ENCODE measurements at regions not wholly inside any gene's neighbourhood (a gene's known extent, or its start where the extent isn't known, plus 50 kb on each side); places are given as distances from the start of the nearest gene placed in this dataset.
A peak's percentile ranks its signal among the peaks of the same experiment; 100 is the strongest.

DNA sequence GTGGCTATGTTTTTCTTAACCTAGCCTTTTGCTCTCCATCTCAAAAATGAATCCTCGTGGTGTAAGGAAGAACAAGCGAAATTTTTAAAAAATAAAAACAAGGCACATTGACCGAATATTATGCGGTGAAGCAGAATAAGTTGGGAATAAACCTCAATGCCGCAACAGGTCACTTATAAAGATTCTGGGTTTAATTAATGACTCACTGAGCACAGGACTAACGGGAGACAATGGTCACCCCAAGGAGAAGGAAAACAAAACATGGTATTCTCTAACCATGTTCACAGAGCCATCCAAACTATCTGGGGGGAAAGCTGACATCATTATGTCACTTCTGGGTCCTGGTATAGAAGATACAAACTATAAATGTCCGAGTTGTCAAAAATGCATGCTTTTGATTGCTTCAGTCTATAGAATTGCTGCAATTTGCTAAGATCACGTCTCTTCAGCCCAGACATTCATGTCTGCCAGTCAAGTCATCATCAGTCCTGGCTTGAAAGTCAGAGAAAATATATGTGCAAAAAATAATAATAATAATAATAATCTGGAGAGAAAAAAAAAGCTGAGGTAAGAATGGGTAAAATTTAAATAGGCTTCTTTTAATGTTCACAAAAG lies 280.6 kb downstream of the NR2F1-AS1 start:
- TF ChIP-seq, protein P1, sequence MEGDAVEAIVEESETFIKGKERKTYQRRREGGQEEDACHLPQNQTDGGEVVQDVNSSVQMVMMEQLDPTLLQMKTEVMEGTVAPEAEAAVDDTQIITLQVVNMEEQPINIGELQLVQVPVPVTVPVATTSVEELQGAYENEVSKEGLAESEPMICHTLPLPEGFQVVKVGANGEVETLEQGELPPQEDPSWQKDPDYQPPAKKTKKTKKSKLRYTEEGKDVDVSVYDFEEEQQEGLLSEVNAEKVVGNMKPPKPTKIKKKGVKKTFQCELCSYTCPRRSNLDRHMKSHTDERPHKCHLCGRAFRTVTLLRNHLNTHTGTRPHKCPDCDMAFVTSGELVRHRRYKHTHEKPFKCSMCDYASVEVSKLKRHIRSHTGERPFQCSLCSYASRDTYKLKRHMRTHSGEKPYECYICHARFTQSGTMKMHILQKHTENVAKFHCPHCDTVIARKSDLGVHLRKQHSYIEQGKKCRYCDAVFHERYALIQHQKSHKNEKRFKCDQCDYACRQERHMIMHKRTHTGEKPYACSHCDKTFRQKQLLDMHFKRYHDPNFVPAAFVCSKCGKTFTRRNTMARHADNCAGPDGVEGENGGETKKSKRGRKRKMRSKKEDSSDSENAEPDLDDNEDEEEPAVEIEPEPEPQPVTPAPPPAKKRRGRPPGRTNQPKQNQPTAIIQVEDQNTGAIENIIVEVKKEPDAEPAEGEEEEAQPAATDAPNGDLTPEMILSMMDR (IDR thresholded peaks at IDR 0.05; ENCODE audit: control insufficient read depth, insufficient read depth, low read depth, low read length, missing control alignments): no peak
- no peak overlapping the region for H3K4me3 ChIP-seq (ENCODE audit: control insufficient read depth, low read depth, low read length)
- no peak for DNase-seq (ENCODE audit: low read depth)

DNA sequence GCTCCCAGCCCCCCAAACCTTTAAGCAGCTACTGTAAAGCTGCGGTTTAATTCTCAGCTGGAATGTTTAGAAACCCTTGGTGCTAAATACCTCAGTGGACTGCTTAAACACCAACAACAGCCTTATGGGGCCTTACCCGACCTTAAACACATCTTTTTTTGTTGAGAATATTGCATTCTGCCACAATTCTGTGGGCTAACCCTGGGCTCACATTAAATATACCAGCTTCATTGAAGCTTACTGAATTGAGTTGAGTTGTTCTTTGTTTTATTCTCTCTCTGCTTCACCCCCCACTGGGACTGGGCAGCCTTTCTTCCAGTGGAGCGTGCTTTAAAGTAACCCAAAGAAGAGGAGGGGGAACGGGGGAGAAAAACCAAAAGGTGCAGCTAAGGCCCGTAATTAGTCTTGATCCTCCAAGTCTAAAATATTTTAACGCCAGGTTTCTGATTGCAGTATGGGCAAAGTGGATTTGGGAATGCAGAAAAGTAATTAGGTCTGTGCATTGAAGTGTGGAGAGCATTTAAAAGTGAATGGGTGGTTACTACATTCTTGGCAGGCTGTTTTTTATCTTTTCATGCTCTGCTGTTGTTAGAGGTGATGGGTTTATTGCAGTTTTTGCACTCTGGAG lies 281.2 kb downstream of the NR2F1-AS1 start:
- no peak for DNase-seq (ENCODE audit: low read depth)
- TF ChIP-seq, protein P1 (IDR thresholded peaks at IDR 0.05; ENCODE audit: control insufficient read depth, insufficient read depth, low read depth, low read length, missing control alignments): no peak
- no peak overlapping the region for H3K4me3 ChIP-seq (ENCODE audit: control insufficient read depth, low read depth, low read length)

DNA sequence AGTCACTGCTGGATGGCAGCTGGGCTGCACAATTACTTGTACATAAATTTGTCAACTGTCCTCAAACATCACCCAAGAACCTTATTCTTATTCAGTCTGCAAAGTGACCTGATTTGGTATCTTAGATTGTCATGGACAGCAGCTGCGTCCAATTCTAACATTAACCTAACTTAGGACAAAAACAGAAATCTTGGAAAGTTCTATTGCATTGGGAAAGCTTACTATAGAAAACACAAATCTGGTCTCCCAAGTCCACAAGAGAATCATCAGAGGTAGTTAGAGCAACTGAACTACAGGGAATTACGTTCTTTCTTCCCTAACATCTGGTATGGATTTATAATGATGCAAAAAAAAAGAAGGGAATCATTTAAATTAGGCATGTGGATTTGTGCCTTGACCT lies 283.9 kb downstream of the NR2F1-AS1 start:
- DNase-seq (ENCODE audit: low read depth): no peak
- no peak overlapping the region for H3K4me3 ChIP-seq (ENCODE audit: control insufficient read depth, low read depth, low read length)
- TF ChIP-seq, protein P1 (IDR thresholded peaks at IDR 0.05; ENCODE audit: control insufficient read depth, insufficient read depth, low read depth, low read length, missing control alignments): no peak

DNA sequence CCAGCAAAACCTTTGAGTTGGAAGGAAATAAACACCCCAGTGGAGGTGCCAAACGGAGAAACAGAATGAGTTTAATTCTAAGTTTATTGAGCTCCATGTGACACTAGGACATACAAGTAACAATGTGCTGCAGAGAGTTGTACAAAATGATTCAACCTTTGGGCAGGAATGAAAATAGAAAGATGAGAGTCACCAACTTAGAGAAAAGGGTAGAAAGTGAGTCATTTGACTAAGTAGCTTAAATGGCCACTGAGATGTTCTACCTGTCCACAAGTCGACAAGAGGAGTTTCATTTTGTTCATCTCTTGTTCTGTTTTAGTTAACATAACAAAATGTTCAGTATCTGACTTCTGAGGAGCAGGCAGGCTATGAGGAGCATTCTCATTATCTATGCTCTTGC lies 284.7 kb downstream of the NR2F1-AS1 start:
- no peak overlapping the region for H3K4me3 ChIP-seq (ENCODE audit: control insufficient read depth, low read depth, low read length)
- DNase-seq (ENCODE audit: low read depth): no peak
- TF ChIP-seq, protein P1 (IDR thresholded peaks at IDR 0.05; ENCODE audit: control insufficient read depth, insufficient read depth, low read depth, low read length, missing control alignments): no peak

DNA sequence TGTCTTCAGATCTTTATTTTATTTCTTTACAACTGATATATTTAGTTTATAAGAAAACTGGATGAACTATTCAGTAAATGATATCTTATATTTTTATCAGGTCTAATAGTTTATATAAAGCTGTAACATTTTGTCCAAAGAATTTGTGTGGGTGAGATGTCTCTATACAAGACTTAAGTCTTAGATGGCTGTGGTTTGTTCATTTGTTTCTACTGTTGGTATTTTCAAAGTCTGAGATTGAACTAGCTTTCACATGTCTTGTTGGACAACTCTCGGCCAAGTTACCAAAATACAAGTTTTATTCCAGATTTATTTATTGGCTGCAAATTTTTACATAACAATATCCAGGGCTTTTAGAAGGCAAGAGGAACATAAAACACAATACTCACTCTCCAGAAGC lies 286.0 kb downstream of the NR2F1-AS1 start:
- DNase-seq (ENCODE audit: low read depth): no peak
- TF ChIP-seq, protein P1 (IDR thresholded peaks at IDR 0.05; ENCODE audit: control insufficient read depth, insufficient read depth, low read depth, low read length, missing control alignments): no peak
- no peak overlapping the region for H3K4me3 ChIP-seq (ENCODE audit: control insufficient read depth, low read depth, low read length)

DNA sequence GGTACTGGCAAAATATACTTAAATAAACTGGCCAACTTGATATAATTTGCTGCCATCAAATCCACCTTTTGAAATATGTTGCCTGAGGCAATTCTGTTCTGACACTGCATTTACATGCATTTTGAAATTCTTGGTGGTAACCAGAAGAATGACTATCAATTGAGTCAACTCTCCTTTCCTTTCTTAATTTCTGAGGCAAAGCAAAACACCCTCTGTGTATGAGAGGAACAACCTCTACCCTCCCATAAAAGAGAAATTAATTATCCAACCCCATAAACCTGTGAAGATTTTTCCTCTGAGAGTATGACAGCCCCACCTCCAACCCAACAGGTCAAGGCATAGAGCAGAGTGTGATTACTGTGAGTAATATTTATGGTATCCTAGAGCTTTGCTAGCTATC lies 286.8 kb downstream of the NR2F1-AS1 start:
- TF ChIP-seq, protein P1 (IDR thresholded peaks at IDR 0.05; ENCODE audit: control insufficient read depth, insufficient read depth, low read depth, low read length, missing control alignments): no peak
- no peak overlapping the region for H3K4me3 ChIP-seq (ENCODE audit: control insufficient read depth, low read depth, low read length)
- peak; percentile 79 for DNase-seq (ENCODE audit: low read depth)

Measured in AG09309 (cell line).